HTR-8/SVneo (cell line): ENCODE measurements at regions not wholly inside any gene's neighbourhood (a gene's known extent, or its start where the extent isn't known, plus 50 kb on each side); places are given as distances from the start of the nearest gene placed in this dataset.
"Not testable (repeated sequence)": the region's sequence is repeated elsewhere in the genome, so short reads cannot be mapped to it uniquely, and the experiment has no call there.

Experiments used
- DNase-seq: peaks from one replicate; pipeline ENCODE4 v3.0.0; 2011; ENCODE audit warnings: low spot score, mixed read lengths; ENCODE audit not compliant: insufficient read length
- FAIRE-seq: peaks from 2 replicates; lab custom pipeline; 2011; peaks lifted over from hg19 to GRCh38; lab: Jason Lieb, UNC

- not testable (repeated sequence) for FAIRE-seq, DNase-seq
These were observed 51.1 kb upstream of the BNC1 start for GRCh38 chr15:83335542-83335941.

- DNase-seq = no peak
- FAIRE-seq = no peak
These were observed 54.9 kb upstream of the BNC1 start for GRCh38 chr15:83339396-83339795.

GRCh38 chr15:83340087-83340486 lies 55.6 kb upstream of the BNC1 start:
- FAIRE-seq = no peak

GRCh38 chr15:83346342-83346741 lies 61.9 kb upstream of the BNC1 start:
- no peak for DNase-seq

More at GRCh38 chr15:83340087-83340486, 55.6 kb upstream of the BNC1 start:
- no peak for DNase-seq

GRCh38 chr15:83352119-83352518 lies 67.7 kb upstream of the BNC1 start:
- DNase-seq = no peak
- FAIRE-seq = no peak

More at GRCh38 chr15:83346342-83346741, 61.9 kb upstream of the BNC1 start:
- no peak for FAIRE-seq

GRCh38 chr15:83356501-83357399 lies 72.3 kb upstream of the BNC1 start:
- FAIRE-seq = no peak
- DNase-seq = no peak

- no peak for DNase-seq
- no peak for FAIRE-seq
These were observed 74.6 kb upstream of the BNC1 start for GRCh38 chr15:83358972-83359564.

- no peak for FAIRE-seq
- no peak for DNase-seq
These were observed 78.2 kb upstream of the BNC1 start for GRCh38 chr15:83362706-83363105.

- DNase-seq (no peak), FAIRE-seq (no peak)
These were observed 80.0 kb upstream of the BNC1 start for GRCh38 chr15:83364501-83364900.

- DNase-seq (peak; percentile 63), FAIRE-seq (peak; percentile 77)
These were observed 81.0 kb upstream of the BNC1 start for GRCh38 chr15:83365370-83365938.

GRCh38 chr15:83372434-83372891 lies 74.7 kb upstream of the SH3GL3 start:
- DNase-seq (peak; percentile 29), FAIRE-seq (no peak)

- DNase-seq = no peak
These were observed 68.1 kb upstream of the SH3GL3 start for GRCh38 chr15:83378921-83379578.

GRCh38 chr15:83379579-83379959 lies 67.6 kb upstream of the SH3GL3 start:
- peak; percentile 61 for DNase-seq
- FAIRE-seq = peak; percentile 78

More at GRCh38 chr15:83378921-83379578, 68.1 kb upstream of the SH3GL3 start:
- no peak for FAIRE-seq

GRCh38 chr15:83380059-83380458 lies 67.1 kb upstream of the SH3GL3 start:
- no peak for FAIRE-seq

GRCh38 chr15:83380682-83381081 lies 66.5 kb upstream of the SH3GL3 start:
- DNase-seq (peak; percentile 81), FAIRE-seq (no peak)

More at GRCh38 chr15:83380059-83380458, 67.1 kb upstream of the SH3GL3 start:
- peak; percentile 49 for DNase-seq

GRCh38 chr15:83383608-83384139 lies 63.5 kb upstream of the SH3GL3 start:
- not testable (repeated sequence) for FAIRE-seq

GRCh38 chr15:83396101-83396500 lies 51.0 kb upstream of the SH3GL3 start:
- DNase-seq = no peak
- FAIRE-seq = no peak

More at GRCh38 chr15:83383608-83384139, 63.5 kb upstream of the SH3GL3 start:
- DNase-seq = not testable (repeated sequence)
